HepG2 (cell line): ENCODE measurements at regions not wholly inside any gene's neighbourhood (a gene's known extent, or its start where the extent isn't known, plus 50 kb on each side); places are given as distances from the start of the nearest gene placed in this dataset.

Experiments
- ATAC-seq: fragments of 200-7000 bp; cut with Tn5 transposase; 3 replicates; pipeline ENCODE4 v1.9.1; 2020; ENCODE audit warnings: mild to moderate bottlenecking, moderate library complexity
- BruUV-seq: library from RNA; stranded (reverse); fragments of 400-500 nt; replicated peaks from 2 replicates; lab custom pipeline; 2021; lab: Mats Ljungman, UMichigan
- CTCF ChIA-PET: fragments of 300-600 bp; formaldehyde crosslinking; extraction: SDS; loops from one replicate; lab custom pipeline; 2021; ENCODE audit warnings: low total read pairs, inconsistent platforms, low intra/inter-chr PET ratio; lab: Yijun Ruan, JAX
- POLR2A ChIA-PET: fragments of 350-600 bp; sonication (Branson Sonifier 250); formaldehyde crosslinking; loops from one replicate; lab custom pipeline; 2020; ENCODE audit warnings: antibody characterized with exemption, inconsistent platforms; lab: Yijun Ruan, JAX
- DNase-seq: peaks from one replicate; pipeline ENCODE4 v3.0.0-alpha.2; 2015; ENCODE audit warnings: low spot score
- FAIRE-seq: peaks from 3 replicates; lab custom pipeline; 2011; peaks lifted over from hg19 to GRCh38; lab: Jason Lieb, UNC
- H2AFZ ChIP-seq: one replicate; pipeline ENCODE4 v1.6.1; 2011; ENCODE audit warnings: low read length, inconsistent platforms
- H3K27ac ChIP-seq: fragments of 300-600 bp; 3 replicates; pipeline ENCODE4 v1.8.0; 2011; ENCODE audit warnings: mixed run types, mild to moderate bottlenecking, mixed read lengths, low read length, inconsistent platforms; ENCODE audit not compliant: insufficient read depth; ENCODE audit errors: extremely low read length
- H3K27me3 ChIP-seq, 2 experiments: fragments of 200-600 bp in 1 of 2; 2 replicates in 1 of 2; 3 replicates in 1 of 2; pipeline versions ENCODE4 v1.6.0 to v1.8.0; 2011; ENCODE audit warnings: low read length in 2 of 2, mild to moderate bottlenecking in 2 of 2, moderate library complexity in 2 of 2, inconsistent platforms in 1 of 2; ENCODE audit not compliant: insufficient read depth in 2 of 2, control insufficient read depth in 1 of 2
- H3K36me3 ChIP-seq, 2 experiments: fragments of 200-600 bp in 1 of 2; replicated peaks in 1 of 2; 2 replicates in 1 of 2; 3 replicates in 1 of 2; pipeline versions ENCODE4 v1.5.1 to v1.8.0; 2011; ENCODE audit warnings: low read length in 2 of 2, inconsistent platforms in 1 of 2; ENCODE audit not compliant: insufficient read depth in 2 of 2, control insufficient read depth in 1 of 2
- H3K4me1 ChIP-seq: 2 replicates; pipeline ENCODE4 v1.5.1; 2012; ENCODE audit warnings: low read length, inconsistent platforms; ENCODE audit not compliant: insufficient read depth
- H3K4me2 ChIP-seq: 2 replicates; pipeline ENCODE4 v1.6.0; 2011; ENCODE audit warnings: low read depth, low read length, inconsistent platforms
- H3K4me3 ChIP-seq, 3 experiments: fragments of 200-600 bp in 1 of 3; sonication (generic), shearing (Covaris generic) in 1 of 3; replicated peaks in 1 of 3; 2 replicates each; pipeline ENCODE4 v1.5.1; 2011 to 2016; ENCODE audit warnings: low read length in 3 of 3, inconsistent platforms in 2 of 3, low read depth in 2 of 3, mild to moderate bottlenecking in 2 of 3, control low read depth in 1 of 3, mixed read lengths in 1 of 3; ENCODE audit not compliant: insufficient read depth in 1 of 3
- H3K79me2 ChIP-seq: one replicate; pipeline ENCODE4 v1.6.1; 2011; ENCODE audit warnings: low read length, inconsistent platforms; ENCODE audit not compliant: insufficient read depth
- H3K9ac ChIP-seq: 2 replicates; pipeline ENCODE4 v1.6.0; 2011; ENCODE audit warnings: mild to moderate bottlenecking, low read depth, low read length, inconsistent platforms; ENCODE audit not compliant: insufficient read depth
- H3K9me3 ChIP-seq: 2 replicates; pipeline ENCODE4 v1.5.1; 2012; ENCODE audit warnings: mild to moderate bottlenecking, low read length
- H4K20me1 ChIP-seq: 2 replicates; pipeline ENCODE4 v1.6.0; 2011; ENCODE audit warnings: inconsistent platforms, mild to moderate bottlenecking, low read length, moderate library complexity; ENCODE audit not compliant: insufficient read depth
- BRD4 ChIP-seq: sonication (generic); formaldehyde crosslinking; IDR thresholded peaks from 2 replicates; pipeline ENCODE4 v1.4.0; 2020; ENCODE audit warnings: missing genetic modification reagents
- CBX5 ChIP-seq: sonication (generic); formaldehyde crosslinking; IDR thresholded peaks from 2 replicates; pipeline ENCODE4 v1.4.0; 2020; ENCODE audit warnings: missing genetic modification reagents, borderline replicate concordance
- KMT2B ChIP-seq: IDR thresholded peaks from 2 replicates; pipeline ENCODE4 v1.6.1; 2016; ENCODE audit warnings: missing genetic modification reagents, missing compliant biosample characterization
- MIER2 ChIP-seq: IDR thresholded peaks from 2 replicates; pipeline ENCODE4 v1.6.1; 2016; ENCODE audit warnings: missing biosample characterization, missing genetic modification reagents
- TSC22D2 ChIP-seq: sonication (generic); formaldehyde crosslinking; IDR thresholded peaks from 2 replicates; pipeline ENCODE4 v1.5.1; 2020; ENCODE audit warnings: missing genetic modification reagents, mild to moderate bottlenecking, borderline replicate concordance
- ZBTB44 ChIP-seq: sonication (generic); formaldehyde crosslinking; IDR thresholded peaks from 2 replicates; pipeline ENCODE4 v1.4.0; 2020; ENCODE audit warnings: missing genetic modification reagents
- ZNF121 ChIP-seq: sonication (generic); formaldehyde crosslinking; IDR thresholded peaks from 2 replicates; pipeline ENCODE4 v1.5.0; 2020; ENCODE audit warnings: mild to moderate bottlenecking, missing genetic modification reagents
- ZNF160 ChIP-seq: sonication (generic); formaldehyde crosslinking; IDR thresholded peaks from 2 replicates; pipeline ENCODE4 v1.8.0; 2022; ENCODE audit warnings: mild to moderate bottlenecking, inconsistent platforms, missing genetic modification reagents
- ZNF543 ChIP-seq: sonication (generic); formaldehyde crosslinking; IDR thresholded peaks from 2 replicates; pipeline ENCODE4 v1.4.0; 2020; ENCODE audit warnings: mild to moderate bottlenecking, missing genetic modification reagents
- ZNF646 ChIP-seq: sonication (generic); formaldehyde crosslinking; IDR thresholded peaks from 2 replicates; pipeline ENCODE4 v1.9.0; 2021; ENCODE audit warnings: mild to moderate bottlenecking, missing genetic modification reagents
- WGBS: methylation state at CpG from one replicate; pipeline ENCODE4 v1.1.6; 2017; ENCODE audit warnings: low lambda C conversion rate; 5-methylcytosine and 5-hydroxymethylcytosine counted together
- in situ Hi-C: cut with HindIII; loops from 2 replicates; pipeline ENCODE4 v1.10.0; 2017; ENCODE audit warnings: low pct_unique_long_range_greater_than_20kb; ENCODE audit not compliant: extremely low pct_ligation_motif_present
- intact Hi-C: fragments of 100-400 bp; cut with micrococcal nuclease; formaldehyde crosslinking; loops from one replicate; pipeline ENCODE4 v1.10.0; 2022; ENCODE audit not compliant: unreplicated experiment
- TF ChIP-seq, protein P1 (sequence below): sonication (generic); formaldehyde crosslinking; IDR thresholded peaks from 2 replicates; pipeline ENCODE4 v1.5.0; 2020; ENCODE audit warnings: mild to moderate bottlenecking, missing genetic modification reagents

GRCh38 chr9:1794547-1795270 is 220.4 kb upstream of the SMARCA2 start (continued):
- TF ChIP-seq ZNF543 (CRISPR knock-in tag) = no peak
- TF ChIP-seq ZNF121 (CRISPR knock-in tag) = no peak
- no peak for TF ChIP-seq BRD4 (CRISPR knock-in tag)
- TF ChIP-seq, all 625 proteins: peak for 0

GRCh38 chr9:1804128-1804865 is 210.8 kb upstream of the SMARCA2 start:
- ChIA-PET CTCF (no interaction called here), POLR2A (no interaction called here)
- Histone ChIP-seq H3K4me2 (no peak overlapping the region), H3K79me2 (no peaks in the 10 kb centered on the region), H3K9ac (no peak overlapping the region), H3K36me3 (no peaks in the 10 kb centered on the region), H3K4me3 (no peak overlapping the region), H4K20me1 (no peaks in the 10 kb centered on the region), H3K9me3 (no peaks in the 10 kb centered on the region), H3K27ac (no peak overlapping the region), H2AFZ (no peak overlapping the region), H3K27me3 (no peaks in the 10 kb centered on the region), H3K4me1 (no peaks in the 10 kb centered on the region)
- no peak for FAIRE-seq
- ATAC-seq = no peak
- in situ Hi-C loops (no loop called here), intact Hi-C loops (no loop called here)
- no TSS peak for BruUV-seq
- no peak for DNase-seq
- 26% methylated on average over 4 of the region's 4 CpGs for WGBS
- TF ChIP-seq, protein P1, sequence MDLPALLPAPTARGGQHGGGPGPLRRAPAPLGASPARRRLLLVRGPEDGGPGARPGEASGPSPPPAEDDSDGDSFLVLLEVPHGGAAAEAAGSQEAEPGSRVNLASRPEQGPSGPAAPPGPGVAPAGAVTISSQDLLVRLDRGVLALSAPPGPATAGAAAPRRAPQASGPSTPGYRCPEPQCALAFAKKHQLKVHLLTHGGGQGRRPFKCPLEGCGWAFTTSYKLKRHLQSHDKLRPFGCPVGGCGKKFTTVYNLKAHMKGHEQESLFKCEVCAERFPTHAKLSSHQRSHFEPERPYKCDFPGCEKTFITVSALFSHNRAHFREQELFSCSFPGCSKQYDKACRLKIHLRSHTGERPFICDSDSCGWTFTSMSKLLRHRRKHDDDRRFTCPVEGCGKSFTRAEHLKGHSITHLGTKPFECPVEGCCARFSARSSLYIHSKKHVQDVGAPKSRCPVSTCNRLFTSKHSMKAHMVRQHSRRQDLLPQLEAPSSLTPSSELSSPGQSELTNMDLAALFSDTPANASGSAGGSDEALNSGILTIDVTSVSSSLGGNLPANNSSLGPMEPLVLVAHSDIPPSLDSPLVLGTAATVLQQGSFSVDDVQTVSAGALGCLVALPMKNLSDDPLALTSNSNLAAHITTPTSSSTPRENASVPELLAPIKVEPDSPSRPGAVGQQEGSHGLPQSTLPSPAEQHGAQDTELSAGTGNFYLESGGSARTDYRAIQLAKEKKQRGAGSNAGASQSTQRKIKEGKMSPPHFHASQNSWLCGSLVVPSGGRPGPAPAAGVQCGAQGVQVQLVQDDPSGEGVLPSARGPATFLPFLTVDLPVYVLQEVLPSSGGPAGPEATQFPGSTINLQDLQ (CRISPR knock-in tag) = no peak
- TF ChIP-seq MIER2 (CRISPR knock-in tag) = no peak
- TF ChIP-seq KMT2B (CRISPR knock-in tag) = no peak
- no peak for TF ChIP-seq ZNF646 (CRISPR knock-in tag)
- no peak for TF ChIP-seq ZBTB44 (CRISPR knock-in tag)
- no peak for TF ChIP-seq CBX5 (CRISPR knock-in tag)
- no peak for TF ChIP-seq TSC22D2 (CRISPR knock-in tag)
- no peak for TF ChIP-seq ZNF160
